Activated naive CD4-positive, alpha-beta T cell treated with anti-CD3 and anti-CD28 coated beads for 36 hours (primary cell): ENCODE measurements at regions not wholly inside any gene's neighbourhood (a gene's known extent, or its start where the extent isn't known, plus 50 kb on each side); places are given as distances from the start of the nearest gene placed in this dataset.
"Not testable (repeated sequence)": the region's sequence is repeated elsewhere in the genome, so short reads cannot be mapped to it uniquely, and the experiment has no call there.

Experiments
- CTCF ChIA-PET: fragments of 350-600 bp; sonication (Branson Sonifier 250); formaldehyde crosslinking; loops from one replicate; lab custom pipeline; 2021; ENCODE audit warnings: antibody characterized with exemption; lab: Charles Lee
- DNase-seq: peaks from one replicate; pipeline ENCODE4 v3.0.0-alpha.2; 2020
- H3K27ac Mint-ChIP-seq: one replicate; pipeline ENCODE4 v1.8.0; 2021; ENCODE audit warnings: mild to moderate bottlenecking, mixed read lengths
- H3K27me3 Mint-ChIP-seq: one replicate; pipeline ENCODE4 v1.8.0; 2021; ENCODE audit warnings: low read depth, mixed read lengths
- H3K36me3 Mint-ChIP-seq: one replicate; pipeline ENCODE4 v1.8.0; 2021; ENCODE audit warnings: low read depth, mixed read lengths
- H3K4me1 Mint-ChIP-seq: one replicate; pipeline ENCODE4 v1.8.0; 2021; ENCODE audit warnings: low read depth, mixed read lengths
- H3K4me3 Mint-ChIP-seq: one replicate; pipeline ENCODE4 v1.8.0; 2021; ENCODE audit warnings: mild to moderate bottlenecking, moderate library complexity, mixed read lengths
- H3K9me3 Mint-ChIP-seq: one replicate; pipeline ENCODE4 v1.8.0; 2021; ENCODE audit warnings: mixed read lengths
- intact Hi-C: fragments of 100-400 bp; cut with micrococcal nuclease; formaldehyde crosslinking; loops from one replicate; pipeline ENCODE4 v1.15.1; 2023

GRCh38 chr5:91777671-91778070 lies 394.6 kb upstream of the ARRDC3 start:
- Mint-ChIP-seq H3K4me3 (no peak overlapping the region), H3K27me3 (no peaks in the 10 kb centered on the region), H3K27ac (no peak overlapping the region), H3K9me3 (peaks cover 4% of the 10 kb centered on the region), H3K4me1 (no peaks in the 10 kb centered on the region), H3K36me3 (no peaks in the 10 kb centered on the region)
- CTCF ChIA-PET = no interaction called here
- intact Hi-C loops = no loop called here
- DNase-seq = no peak

GRCh38 chr5:91776249-91776648 lies 393.1 kb upstream of the ARRDC3 start:
- intact Hi-C loops = no loop called here
- Mint-ChIP-seq H3K36me3 (no peaks in the 10 kb centered on the region), H3K4me3 (no peak overlapping the region), H3K4me1 (no peaks in the 10 kb centered on the region), H3K9me3 (peaks cover 4% of the 10 kb centered on the region), H3K27me3 (no peaks in the 10 kb centered on the region), H3K27ac (no peak overlapping the region)
- no peak for DNase-seq
- CTCF ChIA-PET = no interaction called here

GRCh38 chr5:91770400-91770799 lies 387.3 kb upstream of the ARRDC3 start:
- CTCF ChIA-PET = no interaction called here
- H3K4me3 Mint-ChIP-seq = no peak overlapping the region
- H3K27me3 Mint-ChIP-seq = no peaks in the 10 kb centered on the region
- DNase-seq = no peak
- H3K4me1 Mint-ChIP-seq = no peaks in the 10 kb centered on the region
- no peaks in the 10 kb centered on the region for H3K36me3 Mint-ChIP-seq
- intact Hi-C loops = no loop called here
- no peak overlapping the region for H3K27ac Mint-ChIP-seq
- H3K9me3 Mint-ChIP-seq = peaks cover 2% of the 10 kb centered on the region

- H3K36me3 Mint-ChIP-seq, H3K4me3 Mint-ChIP-seq, H3K4me1 Mint-ChIP-seq, H3K27me3 Mint-ChIP-seq, DNase-seq, CTCF ChIA-PET, intact Hi-C loops, H3K9me3 Mint-ChIP-seq, H3K27ac Mint-ChIP-seq: not testable (repeated sequence)
Observed at GRCh38 chr5:91757383-91757782, 374.3 kb upstream of the ARRDC3 start.

GRCh38 chr5:91754990-91755389 lies 371.9 kb upstream of the ARRDC3 start:
- Mint-ChIP-seq H3K27ac (no peak overlapping the region), H3K4me3 (no peak overlapping the region), H3K36me3 (no peaks in the 10 kb centered on the region), H3K4me1 (no peaks in the 10 kb centered on the region), H3K27me3 (no peaks in the 10 kb centered on the region), H3K9me3 (no peaks in the 10 kb centered on the region)
- CTCF ChIA-PET = no interaction called here
- DNase-seq = no peak
- intact Hi-C loops = no loop called here

GRCh38 chr5:91744470-91744869 lies 361.4 kb upstream of the ARRDC3 start:
- H3K27ac Mint-ChIP-seq, CTCF ChIA-PET, DNase-seq, H3K9me3 Mint-ChIP-seq, H3K4me1 Mint-ChIP-seq, H3K4me3 Mint-ChIP-seq, intact Hi-C loops, H3K36me3 Mint-ChIP-seq, H3K27me3 Mint-ChIP-seq: not testable (repeated sequence)

GRCh38 chr5:91742550-91742949 lies 359.4 kb upstream of the ARRDC3 start:
- intact Hi-C loops = no loop called here
- no peak overlapping the region for H3K4me3 Mint-ChIP-seq
- CTCF ChIA-PET = no interaction called here
- H3K27me3 Mint-ChIP-seq = no peaks in the 10 kb centered on the region
- H3K9me3 Mint-ChIP-seq = no peaks in the 10 kb centered on the region
- H3K36me3 Mint-ChIP-seq = no peaks in the 10 kb centered on the region
- DNase-seq = no peak
- H3K4me1 Mint-ChIP-seq = no peaks in the 10 kb centered on the region
- no peak overlapping the region for H3K27ac Mint-ChIP-seq

- DNase-seq = no peak
- Mint-ChIP-seq H3K27ac (no peak overlapping the region), H3K4me1 (no peaks in the 10 kb centered on the region), H3K36me3 (no peaks in the 10 kb centered on the region), H3K27me3 (no peaks in the 10 kb centered on the region), H3K4me3 (no peak overlapping the region), H3K9me3 (no peaks in the 10 kb centered on the region)
- CTCF ChIA-PET = no interaction called here
- intact Hi-C loops = no loop called here
Observed at GRCh38 chr5:91741764-91742505, 358.8 kb upstream of the ARRDC3 start.

GRCh38 chr5:91730026-91730425 lies 346.9 kb upstream of the ARRDC3 start:
- no peaks in the 10 kb centered on the region for H3K27me3 Mint-ChIP-seq
- no peak overlapping the region for H3K4me3 Mint-ChIP-seq
- no peaks in the 10 kb centered on the region for H3K9me3 Mint-ChIP-seq
- H3K4me1 Mint-ChIP-seq = no peaks in the 10 kb centered on the region
- H3K27ac Mint-ChIP-seq = no peak overlapping the region
- intact Hi-C loops = no loop called here
- CTCF ChIA-PET = no interaction called here
- H3K36me3 Mint-ChIP-seq = no peaks in the 10 kb centered on the region
- DNase-seq = no peak

- no peaks in the 10 kb centered on the region for H3K27me3 Mint-ChIP-seq
- DNase-seq = no peak
- no peaks in the 10 kb centered on the region for H3K9me3 Mint-ChIP-seq
- CTCF ChIA-PET = no interaction called here
- intact Hi-C loops = no loop called here
- H3K4me1 Mint-ChIP-seq = no peaks in the 10 kb centered on the region
- H3K27ac Mint-ChIP-seq = no peak overlapping the region
- no peaks in the 10 kb centered on the region for H3K36me3 Mint-ChIP-seq
- no peak overlapping the region for H3K4me3 Mint-ChIP-seq
Observed at GRCh38 chr5:91727463-91727862, 344.3 kb upstream of the ARRDC3 start.

GRCh38 chr5:91722736-91723467 lies 339.8 kb upstream of the ARRDC3 start:
- Mint-ChIP-seq H3K4me3 (no peak overlapping the region), H3K27me3 (no peaks in the 10 kb centered on the region), H3K27ac (no peak overlapping the region), H3K9me3 (no peaks in the 10 kb centered on the region), H3K36me3 (no peaks in the 10 kb centered on the region), H3K4me1 (no peaks in the 10 kb centered on the region)
- DNase-seq = no peak
- intact Hi-C loops = no loop called here
- CTCF ChIA-PET = no interaction called here

- CTCF ChIA-PET = no interaction called here
- DNase-seq = no peak
- peaks cover 2% of the 10 kb centered on the region for H3K9me3 Mint-ChIP-seq
- H3K27me3 Mint-ChIP-seq = no peaks in the 10 kb centered on the region
- H3K4me1 Mint-ChIP-seq = no peaks in the 10 kb centered on the region
- H3K36me3 Mint-ChIP-seq = no peaks in the 10 kb centered on the region
- H3K27ac Mint-ChIP-seq = no peak overlapping the region
- intact Hi-C loops = no loop called here
- no peak overlapping the region for H3K4me3 Mint-ChIP-seq
Observed at GRCh38 chr5:91712718-91713117, 329.6 kb upstream of the ARRDC3 start.

GRCh38 chr5:91707521-91707841 lies 324.4 kb upstream of the ARRDC3 start:
- Mint-ChIP-seq H3K4me3 (no peak overlapping the region), H3K27me3 (no peaks in the 10 kb centered on the region), H3K4me1 (no peaks in the 10 kb centered on the region), H3K36me3 (no peaks in the 10 kb centered on the region), H3K27ac (no peak overlapping the region), H3K9me3 (peaks cover 2% of the 10 kb centered on the region)
- CTCF ChIA-PET = no interaction called here
- intact Hi-C loops = no loop called here
- no peak for DNase-seq
